Ishikawa (cell line): ENCODE measurements at regions not wholly inside any gene's neighbourhood (a gene's known extent, or its start where the extent isn't known, plus 50 kb on each side); places are given as distances from the start of the nearest gene placed in this dataset.

Experiments used
- MAX ChIP-seq: IDR thresholded peaks from 2 replicates; pipeline ENCODE4 v1.6.1; 2012
- TAF1 ChIP-seq: IDR thresholded peaks from 2 replicates; pipeline ENCODE4 v1.6.1; 2012; ENCODE audit warnings: low read depth, mild to moderate bottlenecking
- YY1 ChIP-seq: IDR thresholded peaks from 2 replicates; pipeline ENCODE4 v1.6.1; 2012; ENCODE audit warnings: low read depth

- TF ChIP-seq MAX (no peak), TAF1 (no peak), YY1 (no peak)
These were observed 138.9 kb downstream of the ACTL8 start for GRCh38 chr1:17893891-17894631.
